ENCODE measurements at regions not wholly inside any gene's neighbourhood (a gene's known extent, or its start where the extent isn't known, plus 50 kb on each side); places are given as distances from the start of the nearest gene placed in this dataset.

GRCh38 chr1:84749427-84749826, 59.2 kb upstream of the SSX2IP start:
- peak overlapping the region; percentile 19 for H2AFZ ChIP-seq (ENCODE audit: control insufficient read depth, low read length)
- no peaks in the 10 kb centered on the region for H3K79me2 ChIP-seq (ENCODE audit: control insufficient read depth, insufficient read depth, low read length)
- H3K36me3 ChIP-seq (ENCODE audit: control insufficient read depth in 2 of 2, extremely low read depth in 1 of 2, insufficient read depth in 2 of 2, low read length in 2 of 2), result no peaks in the 10 kb centered on the region
- dilution Hi-C loops (cut with MboI; ENCODE audit: extremely low pct_ligation_motif_present, low sequenced_read_pairs), result no loop called here
- peak overlapping the region; percentile 16 for H3K27ac ChIP-seq (ENCODE audit: control insufficient read depth, insufficient read depth, low read length)
- FAIRE-seq, result peak; percentile 51
- peak overlapping the region; percentile 72 for H3K4me2 ChIP-seq (ENCODE audit: control insufficient read depth, extremely low read depth, insufficient read depth, low read depth, low read length)
- DNase-seq (ENCODE audit: low read depth, low spot score), result peak; percentile 5
- H3K9me3 ChIP-seq (ENCODE audit: control insufficient read depth, low read depth, low read length), result no peaks in the 10 kb centered on the region
- H3K9me1 ChIP-seq (ENCODE audit: control insufficient read depth, extremely low read depth, insufficient read depth, low read length), result no peaks in the 10 kb centered on the region
- peaks cover 22% of the 10 kb centered on the region for H3K4me1 ChIP-seq (ENCODE audit: control insufficient read depth, extremely low read depth, insufficient read depth, low read length)
- H3K4me3 ChIP-seq (ENCODE audit: control insufficient read depth in 2 of 3, extremely low read depth in 1 of 3, insufficient read depth in 2 of 3, low read depth in 1 of 3, low read length in 3 of 3), result peak overlapping the region in 1 of 3 experiments; percentile 27
- H3K27me3 ChIP-seq (ENCODE audit: control insufficient read depth, extremely low read depth, insufficient read depth, low read length), result no peaks in the 10 kb centered on the region
- H4K20me1 ChIP-seq (ENCODE audit: control insufficient read depth, extremely low read depth, insufficient read depth, low read length), result no peaks in the 10 kb centered on the region
- TF ChIP-seq CTCF (optimal IDR thresholded peaks at IDR 0.05 in 1 of 3, IDR thresholded peaks at IDR 0.05 in 1 of 3, conservative IDR thresholded peaks at IDR 0.05 in 1 of 3; ENCODE audit: extremely low read depth in 1 of 3, insufficient read depth in 2 of 3, low read length in 3 of 3) (no peak), EZH2 (IDR thresholded peaks at IDR 0.05; ENCODE audit: low read length) (no peak)
- H3K9ac ChIP-seq (ENCODE audit: control insufficient read depth, extremely low read depth, insufficient read depth, low read length), result no peak overlapping the region

- no peak overlapping the region for H3K9ac ChIP-seq (ENCODE audit: control insufficient read depth, extremely low read depth, insufficient read depth, low read length)
- H2AFZ ChIP-seq (ENCODE audit: control insufficient read depth, low read length), result no peak overlapping the region
- H3K27ac ChIP-seq (ENCODE audit: control insufficient read depth, insufficient read depth, low read length), result no peak overlapping the region
- no peaks in the 10 kb centered on the region for H3K27me3 ChIP-seq (ENCODE audit: control insufficient read depth, extremely low read depth, insufficient read depth, low read length)
- no peaks in the 10 kb centered on the region for H3K36me3 ChIP-seq (ENCODE audit: control insufficient read depth in 2 of 2, extremely low read depth in 1 of 2, insufficient read depth in 2 of 2, low read length in 2 of 2)
- dilution Hi-C loops (cut with MboI; ENCODE audit: extremely low pct_ligation_motif_present, low sequenced_read_pairs), result no loop called here
- no peak overlapping the region for H3K4me2 ChIP-seq (ENCODE audit: control insufficient read depth, extremely low read depth, insufficient read depth, low read depth, low read length)
- H4K20me1 ChIP-seq (ENCODE audit: control insufficient read depth, extremely low read depth, insufficient read depth, low read length), result no peaks in the 10 kb centered on the region
- no peak overlapping the region for H3K4me3 ChIP-seq (ENCODE audit: control insufficient read depth in 2 of 3, extremely low read depth in 1 of 3, insufficient read depth in 2 of 3, low read depth in 1 of 3, low read length in 3 of 3)
- H3K4me1 ChIP-seq (ENCODE audit: control insufficient read depth, extremely low read depth, insufficient read depth, low read length), result peaks cover 22% of the 10 kb centered on the region
- FAIRE-seq (no peak), DNase-seq (ENCODE audit: low read depth, low spot score) (no peak)
- H3K9me3 ChIP-seq (ENCODE audit: control insufficient read depth, low read depth, low read length), result no peaks in the 10 kb centered on the region
- H3K9me1 ChIP-seq (ENCODE audit: control insufficient read depth, extremely low read depth, insufficient read depth, low read length), result no peaks in the 10 kb centered on the region
- H3K79me2 ChIP-seq (ENCODE audit: control insufficient read depth, insufficient read depth, low read length), result no peaks in the 10 kb centered on the region
- TF ChIP-seq CTCF (optimal IDR thresholded peaks at IDR 0.05 in 1 of 3, IDR thresholded peaks at IDR 0.05 in 1 of 3, conservative IDR thresholded peaks at IDR 0.05 in 1 of 3; ENCODE audit: extremely low read depth in 1 of 3, insufficient read depth in 2 of 3, low read length in 3 of 3) (no peak), EZH2 (IDR thresholded peaks at IDR 0.05; ENCODE audit: low read length) (no peak)
Observed at GRCh38 chr1:84748364-84748763, 58.1 kb upstream of the SSX2IP start.
